ENCODE measurements at regions not wholly inside any gene's neighbourhood (a gene's known extent, or its start where the extent isn't known, plus 50 kb on each side); places are given as distances from the start of the nearest gene placed in this dataset.

DNA sequence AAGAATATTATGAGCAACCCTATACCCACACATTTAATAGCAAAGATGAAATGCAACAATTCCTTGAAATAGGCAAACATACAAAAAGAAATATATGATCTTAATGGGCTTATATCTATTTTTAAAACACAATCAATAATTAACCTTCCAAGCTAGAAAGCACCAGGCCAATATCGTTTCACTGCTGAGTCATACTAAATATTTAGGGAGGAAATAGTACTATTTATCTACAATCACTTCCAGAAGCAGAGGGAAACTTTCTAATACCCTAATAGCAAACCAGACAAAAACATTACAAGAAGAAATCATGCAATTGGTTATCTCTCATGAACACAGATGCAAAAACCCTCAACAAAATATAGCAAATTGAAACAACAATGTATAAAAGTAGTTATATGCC lies 207.8 kb downstream of the MTHFS start:
- H3K27me3 ChIP-seq (replicated peaks; ENCODE audit: control insufficient read depth, insufficient read depth, low read length): no peaks in the 10 kb centered on the region
- TF ChIP-seq CTCF (IDR thresholded peaks at IDR 0.05; ENCODE audit: insufficient read depth, low read length, poor library complexity, severe bottlenecking): no peak
- H3K36me3 ChIP-seq (ENCODE audit: control insufficient read depth, insufficient read depth, low read length): no peaks in the 10 kb centered on the region
- DNase-seq (ENCODE audit: extremely low read depth, insufficient read length): no peak
- H3K4me3 ChIP-seq (replicated peaks; ENCODE audit: low read depth, low read length): no peak overlapping the region

GRCh38 chr15:79700951-79701480 lies 195.8 kb downstream of the MTHFS start:
- TF ChIP-seq CTCF (IDR thresholded peaks at IDR 0.05; ENCODE audit: insufficient read depth, low read length, poor library complexity, severe bottlenecking): no peak
- Histone ChIP-seq H3K4me3 (replicated peaks; ENCODE audit: low read depth, low read length) (no peak overlapping the region), H3K36me3 (ENCODE audit: control insufficient read depth, insufficient read depth, low read length) (no peaks in the 10 kb centered on the region), H3K27me3 (replicated peaks; ENCODE audit: control insufficient read depth, insufficient read depth, low read length) (no peaks in the 10 kb centered on the region; the same call in 1 of the 2 replicates)
- DNase-seq (ENCODE audit: extremely low read depth, insufficient read length): no peak

DNA sequence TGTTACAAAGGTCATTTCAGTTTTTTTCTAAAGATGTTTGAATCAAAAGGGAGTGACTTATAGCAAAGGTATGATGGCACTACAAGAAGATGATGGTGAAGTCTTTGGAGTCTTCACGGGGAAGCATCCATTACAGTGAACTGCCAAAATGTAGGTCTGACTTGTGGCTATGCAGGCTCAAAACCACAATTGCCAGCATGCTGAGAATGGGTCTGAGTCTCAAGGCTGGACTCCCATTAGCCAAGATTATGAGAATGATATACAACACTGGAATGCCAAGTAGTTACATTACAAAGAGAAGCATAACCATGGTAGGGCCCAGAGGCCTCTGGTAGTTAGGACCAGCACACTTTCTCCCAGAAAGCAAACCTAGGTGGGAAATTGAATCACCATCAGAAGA lies 194.2 kb downstream of the MTHFS start:
- Histone ChIP-seq H3K4me3 (replicated peaks; ENCODE audit: low read depth, low read length) (no peak overlapping the region), H3K27me3 (replicated peaks; ENCODE audit: control insufficient read depth, insufficient read depth, low read length) (no peaks in the 10 kb centered on the region; the same call in 1 of the 2 replicates), H3K36me3 (ENCODE audit: control insufficient read depth, insufficient read depth, low read length) (no peaks in the 10 kb centered on the region)
- TF ChIP-seq CTCF (IDR thresholded peaks at IDR 0.05; ENCODE audit: insufficient read depth, low read length, poor library complexity, severe bottlenecking): no peak
- DNase-seq (ENCODE audit: extremely low read depth, insufficient read length): no peak

DNA sequence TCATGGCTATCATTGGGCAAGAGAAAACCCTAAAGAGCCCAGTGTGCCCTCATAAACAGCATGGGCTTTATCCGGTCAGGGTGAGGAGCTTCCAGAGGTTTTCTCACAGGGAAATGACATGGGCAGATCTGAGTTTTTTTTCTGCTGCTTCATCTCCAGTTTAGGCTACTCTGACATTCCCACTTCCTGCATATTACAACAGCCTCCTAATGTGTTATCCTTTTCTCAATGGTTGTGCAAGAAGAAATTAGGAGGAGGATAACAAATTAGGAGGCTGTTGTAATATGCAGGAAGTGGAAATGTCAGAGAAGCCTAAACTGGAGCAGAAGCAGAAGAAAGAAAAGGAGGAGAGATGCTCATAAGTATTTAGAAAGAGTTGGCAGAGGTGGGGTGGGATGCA lies 175.6 kb downstream of the MTHFS start:
- no peak overlapping the region for H3K4me3 ChIP-seq (replicated peaks; ENCODE audit: low read depth, low read length)
- no peaks in the 10 kb centered on the region; the same call in 1 of the 2 replicates for H3K27me3 ChIP-seq (replicated peaks; ENCODE audit: control insufficient read depth, insufficient read depth, low read length)
- H3K36me3 ChIP-seq (ENCODE audit: control insufficient read depth, insufficient read depth, low read length): no peaks in the 10 kb centered on the region
- DNase-seq (ENCODE audit: extremely low read depth, insufficient read length): no peak
- TF ChIP-seq CTCF (IDR thresholded peaks at IDR 0.05; ENCODE audit: insufficient read depth, low read length, poor library complexity, severe bottlenecking): no peak

GRCh38 chr15:79724312-79724711 lies 172.5 kb downstream of the MTHFS start:
- TF ChIP-seq CTCF (IDR thresholded peaks at IDR 0.05; ENCODE audit: insufficient read depth, low read length, poor library complexity, severe bottlenecking): no peak
- DNase-seq (ENCODE audit: extremely low read depth, insufficient read length): no peak
- Histone ChIP-seq H3K4me3 (replicated peaks; ENCODE audit: low read depth, low read length) (no peak overlapping the region), H3K27me3 (replicated peaks; ENCODE audit: control insufficient read depth, insufficient read depth, low read length) (no peaks in the 10 kb centered on the region), H3K36me3 (ENCODE audit: control insufficient read depth, insufficient read depth, low read length) (no peaks in the 10 kb centered on the region)

DNA sequence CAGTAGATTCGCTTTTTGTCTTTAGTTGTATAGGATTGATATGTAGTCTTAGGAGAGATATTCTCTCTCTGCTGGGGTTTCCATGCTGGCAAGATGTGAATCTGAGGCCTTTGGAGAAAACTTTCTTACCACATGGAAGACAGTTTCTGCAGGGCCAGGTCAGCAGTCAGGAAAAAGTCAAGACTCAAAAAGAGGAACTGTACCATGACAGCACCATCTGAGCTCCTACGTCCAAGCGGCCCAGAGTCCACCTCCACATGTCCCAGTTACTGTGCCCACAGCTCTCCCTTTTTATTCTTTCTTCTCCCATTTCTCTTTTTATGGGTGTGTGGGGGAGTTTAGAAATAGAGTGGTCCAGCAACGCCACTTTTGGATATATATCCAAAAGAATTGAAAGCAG lies 172.0 kb downstream of the MTHFS start:
- Histone ChIP-seq H3K36me3 (ENCODE audit: control insufficient read depth, insufficient read depth, low read length) (no peaks in the 10 kb centered on the region), H3K4me3 (replicated peaks; ENCODE audit: low read depth, low read length) (no peak overlapping the region), H3K27me3 (replicated peaks; ENCODE audit: control insufficient read depth, insufficient read depth, low read length) (no peaks in the 10 kb centered on the region)
- no peak for TF ChIP-seq CTCF (IDR thresholded peaks at IDR 0.05; ENCODE audit: insufficient read depth, low read length, poor library complexity, severe bottlenecking)
- no peak for DNase-seq (ENCODE audit: extremely low read depth, insufficient read length)
